ENCODE measurements at regions not wholly inside any gene's neighbourhood (a gene's known extent, or its start where the extent isn't known, plus 50 kb on each side); places are given as distances from the start of the nearest gene placed in this dataset.
"Not testable (repeated sequence)": the region's sequence is repeated elsewhere in the genome, so short reads cannot be mapped to it uniquely, and the experiment has no call there.

DNA sequence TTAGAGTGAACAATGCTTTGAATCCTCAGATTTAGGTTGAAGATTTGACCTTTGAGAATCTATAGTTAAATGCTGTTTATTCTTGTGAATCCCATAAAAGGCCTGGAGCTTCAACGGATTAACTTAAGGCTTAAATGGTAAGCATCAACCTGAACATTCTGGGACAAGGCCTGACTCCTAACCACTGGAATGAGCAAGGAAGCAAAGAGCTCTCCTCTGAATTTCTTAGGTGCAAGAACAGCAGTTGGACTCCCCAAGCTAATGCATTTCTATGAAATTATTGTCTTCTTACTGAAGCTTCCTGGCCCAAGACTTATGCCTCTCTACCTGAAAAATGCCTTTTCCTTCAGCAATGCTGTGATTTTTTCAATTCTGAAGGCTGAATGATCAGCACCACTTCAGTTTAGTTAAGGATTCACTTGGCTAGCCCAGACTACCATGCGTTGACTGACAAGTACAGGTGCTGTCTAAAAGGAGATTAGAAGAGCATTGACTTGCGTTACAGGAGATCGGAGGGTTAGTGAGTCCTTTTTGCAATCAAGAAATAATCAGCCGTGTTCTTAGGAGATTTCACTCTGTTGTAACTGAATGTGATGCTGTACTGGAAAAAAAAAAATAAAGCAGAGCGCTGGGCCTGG lies 178.5 kb downstream of the ZC3H11B start:
- intact Hi-C loops (cut with micrococcal nuclease): no loop called here

DNA sequence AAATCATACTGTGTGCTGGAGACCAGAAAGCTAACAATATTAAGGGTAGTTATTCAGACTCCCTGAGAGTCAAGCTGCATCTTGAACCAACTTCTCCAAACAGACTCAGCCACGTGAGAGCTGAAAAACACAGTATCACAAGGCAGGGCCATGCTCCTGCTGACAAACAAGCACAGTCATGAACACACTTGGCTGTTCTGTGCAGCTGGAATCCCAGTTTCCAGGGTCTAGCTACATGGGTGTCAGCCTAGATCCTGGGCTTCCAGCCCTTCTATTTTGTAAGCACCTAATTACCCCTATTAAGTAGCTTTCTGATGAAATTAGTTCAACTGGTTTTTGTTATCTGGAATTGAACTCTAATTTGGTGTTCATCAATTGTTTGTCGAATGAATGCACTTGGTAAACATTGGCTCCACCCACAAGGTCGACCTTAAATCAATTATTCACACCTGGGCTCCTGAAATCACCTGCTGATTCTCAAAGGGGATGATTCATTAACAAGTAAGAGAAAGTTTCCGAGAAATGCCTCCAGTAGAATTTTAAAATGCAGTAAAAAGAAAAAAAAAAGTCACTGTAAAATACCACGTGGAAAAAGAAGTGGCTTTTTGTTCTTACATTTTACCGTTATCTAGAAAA lies 179.3 kb downstream of the ZC3H11B start:
- intact Hi-C loops (cut with micrococcal nuclease): no loop called here

DNA sequence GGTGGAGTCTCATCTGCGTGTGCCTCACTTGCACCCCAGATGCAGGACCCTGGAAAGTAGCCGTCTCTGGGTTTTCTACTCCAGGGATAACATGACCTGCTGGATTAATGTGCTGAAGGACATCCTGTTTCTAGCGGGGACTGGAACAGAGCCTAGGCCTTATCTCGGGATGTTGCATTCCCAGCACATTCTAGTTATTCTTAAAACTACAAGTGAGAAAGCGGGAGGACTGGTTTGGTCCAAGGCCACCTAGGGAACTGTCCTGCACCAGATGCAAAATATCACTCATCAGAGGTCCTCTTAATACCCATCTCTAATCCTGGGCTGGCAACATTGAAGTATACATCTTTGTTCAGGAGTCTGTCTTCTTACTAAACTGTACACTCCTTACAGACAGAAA lies 179.9 kb downstream of the ZC3H11B start:
- intact Hi-C loops (cut with micrococcal nuclease): no loop called here

DNA sequence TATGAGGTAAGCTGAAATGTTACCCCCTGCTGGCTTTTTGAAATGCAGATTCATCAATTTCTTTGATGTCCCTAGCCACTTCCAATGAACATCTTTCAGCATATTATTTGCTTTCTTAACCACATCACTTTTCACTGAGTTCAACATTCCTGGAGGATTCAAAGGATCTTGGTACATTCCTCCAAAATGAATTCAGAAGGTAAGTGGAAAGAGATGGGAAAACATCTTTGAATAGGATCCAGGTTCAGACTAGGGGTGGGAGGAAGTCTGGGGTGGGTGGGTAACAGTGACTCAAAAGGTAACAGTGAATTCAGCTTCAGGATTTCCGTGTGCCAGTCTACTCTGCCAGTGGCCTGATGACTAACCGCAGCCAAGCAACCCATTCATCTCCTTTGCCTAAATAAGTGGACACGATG lies 180.7 kb downstream of the ZC3H11B start:
- intact Hi-C loops (cut with micrococcal nuclease): no loop called here

DNA sequence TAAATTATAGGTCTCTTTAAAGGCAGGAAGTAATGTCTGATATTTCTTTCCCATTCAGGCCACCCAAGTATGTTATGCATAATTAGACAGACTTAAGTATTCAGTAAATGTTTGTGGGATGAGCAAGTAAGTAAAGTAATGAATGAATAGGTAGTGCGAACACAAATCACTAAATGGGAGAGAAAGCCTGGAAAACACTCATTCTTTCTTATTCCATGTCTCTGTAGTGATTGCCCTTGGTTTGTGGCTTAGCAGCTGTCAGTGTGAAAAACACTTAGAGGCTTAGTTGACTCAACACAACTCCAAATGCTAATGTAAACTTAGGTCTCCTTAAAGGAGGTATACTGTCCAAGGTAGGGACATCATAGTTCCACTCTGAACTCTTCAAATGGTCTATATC lies 182.5 kb downstream of the ZC3H11B start:
- intact Hi-C loops (cut with micrococcal nuclease): no loop called here

DNA sequence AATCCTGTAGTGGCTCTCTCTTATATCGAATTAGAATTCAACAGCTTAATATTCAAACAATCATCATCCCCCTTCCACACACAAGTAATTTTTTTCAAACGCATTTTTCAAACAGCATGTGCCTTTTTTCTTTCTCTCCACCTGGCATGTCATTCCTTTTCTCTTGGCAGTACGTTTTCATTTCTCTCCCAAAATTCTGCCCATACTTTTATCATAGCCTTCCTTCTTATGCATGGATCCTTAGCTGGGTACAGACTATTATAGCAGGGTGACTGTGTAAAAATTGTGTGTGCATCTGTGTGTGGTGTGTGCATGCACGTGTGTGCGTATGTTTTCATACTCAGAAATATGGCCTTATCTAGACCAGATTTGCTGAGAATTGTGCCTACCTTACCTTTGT lies 184.3 kb downstream of the ZC3H11B start:
- intact Hi-C loops (cut with micrococcal nuclease): no loop called here

DNA sequence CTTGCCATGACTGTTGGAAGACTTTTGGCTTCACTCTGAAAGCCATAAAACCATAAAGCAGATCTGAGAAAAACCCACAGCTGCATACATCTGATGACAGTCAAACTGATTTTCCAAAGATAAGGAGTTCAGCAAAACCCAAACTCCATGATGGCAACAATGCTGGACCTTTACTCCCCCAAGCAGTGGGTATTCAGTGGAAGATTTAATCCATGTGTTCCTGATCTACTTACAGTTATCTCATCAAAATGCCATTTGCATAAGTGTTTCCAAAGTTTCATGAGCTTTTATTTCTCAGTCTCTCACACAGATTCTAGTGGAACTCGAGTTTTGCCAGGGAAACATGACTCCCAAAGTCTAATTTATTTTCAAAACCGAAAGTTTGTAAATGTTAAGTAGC lies 184.9 kb downstream of the ZC3H11B start:
- intact Hi-C loops (cut with micrococcal nuclease): no loop called here

DNA sequence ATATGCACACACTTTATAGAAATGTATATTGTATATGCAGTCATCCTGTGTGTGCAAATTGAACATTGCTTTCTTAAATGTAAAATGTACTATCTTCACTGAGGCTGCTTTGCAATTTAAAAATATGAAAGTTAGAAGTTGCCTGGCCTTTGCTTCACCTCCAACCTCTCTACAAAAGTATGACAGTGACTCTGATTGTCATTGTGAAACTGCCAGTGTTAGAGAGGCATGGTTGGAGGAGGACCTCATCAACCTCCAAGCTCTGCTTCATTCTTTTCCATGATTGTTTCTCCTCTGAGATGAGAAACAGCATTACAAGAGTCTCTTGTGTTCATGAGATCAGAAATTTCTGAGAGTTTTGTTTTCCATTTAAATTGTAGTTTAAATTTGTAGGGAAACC lies 185.5 kb downstream of the ZC3H11B start:
- intact Hi-C loops (cut with micrococcal nuclease): no loop called here

DNA sequence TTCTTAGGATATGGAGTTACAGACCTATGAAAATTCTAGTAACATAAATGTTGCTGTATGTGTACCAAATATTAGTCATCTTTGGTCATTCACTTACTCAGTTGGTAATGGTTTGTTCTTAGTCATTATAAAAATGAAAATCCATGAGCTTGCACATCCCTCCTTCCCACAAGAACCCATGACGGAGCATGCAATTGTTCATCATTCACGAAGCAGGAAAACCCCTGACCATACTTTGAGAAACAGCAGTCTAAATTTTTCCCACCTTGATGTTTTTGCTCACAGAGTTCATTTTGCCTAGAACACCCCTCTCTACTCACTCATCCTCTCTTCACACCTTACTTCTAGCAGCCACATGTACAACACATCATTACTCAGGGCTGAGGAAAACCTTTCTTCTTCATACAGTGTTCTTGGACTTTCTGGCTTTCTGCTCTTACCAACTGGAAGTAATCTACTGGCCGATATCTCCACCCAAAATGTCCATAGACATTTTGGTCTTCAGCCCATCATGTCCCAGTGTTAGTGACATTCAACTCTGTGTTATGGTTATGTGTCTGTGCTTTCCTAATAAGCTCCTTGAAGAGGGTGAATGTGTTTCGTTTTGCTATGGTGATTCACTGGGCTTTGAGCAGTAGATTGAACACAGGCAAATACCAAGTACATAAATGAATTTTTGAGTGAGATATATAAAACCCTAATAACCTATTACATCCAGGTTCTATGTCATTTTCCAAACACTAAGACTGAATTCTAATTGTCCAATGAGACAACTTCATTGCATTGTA lies 189.9 kb downstream of the ZC3H11B start:
- intact Hi-C loops (cut with micrococcal nuclease): no loop called here

DNA sequence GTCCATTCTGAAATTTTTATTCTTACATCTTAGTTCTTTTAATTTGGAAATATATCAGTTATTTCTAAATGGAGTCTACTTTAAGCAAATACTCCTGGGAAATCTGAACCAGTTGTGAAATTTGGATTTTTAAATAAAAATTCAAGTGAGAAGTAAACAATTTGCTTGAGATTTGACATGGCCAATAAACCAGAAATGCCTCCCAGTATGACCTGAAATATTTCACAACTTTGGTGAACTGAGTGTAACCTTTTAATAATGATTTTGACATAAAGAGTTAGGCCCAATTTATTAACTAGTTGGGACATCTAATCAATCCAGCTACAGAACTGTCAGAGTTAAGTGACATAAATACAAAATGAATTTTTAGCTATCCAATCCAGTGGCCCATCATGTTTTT lies 192.0 kb downstream of the ZC3H11B start:
- intact Hi-C loops (cut with micrococcal nuclease): no loop called here

DNA sequence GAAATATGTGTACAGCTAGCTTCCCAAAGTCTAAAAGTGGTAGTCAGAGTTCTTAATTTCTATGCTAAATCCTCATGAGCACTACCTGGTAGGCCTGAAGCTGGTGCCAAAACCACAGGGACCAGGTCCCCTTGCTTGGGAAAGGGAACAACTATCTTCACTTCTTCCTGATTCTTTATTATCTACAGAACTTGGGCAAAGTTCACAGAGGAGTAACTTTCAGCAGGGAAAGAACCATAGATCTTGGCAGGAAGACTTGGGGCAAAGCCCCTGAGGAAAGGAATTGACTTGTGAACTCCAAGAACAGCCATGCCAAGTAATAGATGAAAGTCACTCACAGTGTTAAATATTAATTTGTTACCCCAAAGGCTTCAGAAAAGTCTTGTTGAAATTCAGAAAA lies 193.0 kb downstream of the ZC3H11B start:
- intact Hi-C loops (cut with micrococcal nuclease): no loop called here

DNA sequence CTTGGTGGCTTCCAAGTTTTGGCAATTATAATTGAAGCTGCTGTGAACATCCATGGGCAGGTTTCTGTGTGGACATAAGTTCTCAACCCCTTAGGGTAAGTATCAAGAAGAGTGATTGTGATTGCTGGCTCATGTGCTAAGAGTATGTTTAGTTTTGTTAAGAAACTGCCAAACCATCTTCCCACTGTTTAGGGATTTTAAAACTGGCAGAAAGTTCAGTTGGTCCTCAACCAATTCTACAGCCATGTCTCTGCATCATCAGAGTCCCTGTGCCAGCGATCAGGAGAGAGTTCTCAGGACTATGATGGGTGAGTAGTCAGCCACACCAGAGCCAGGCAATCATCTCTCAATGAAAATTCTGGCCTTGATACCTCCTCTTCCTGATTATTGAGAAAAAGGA lies 193.8 kb downstream of the ZC3H11B start:
- intact Hi-C loops (cut with micrococcal nuclease): no loop called here

DNA sequence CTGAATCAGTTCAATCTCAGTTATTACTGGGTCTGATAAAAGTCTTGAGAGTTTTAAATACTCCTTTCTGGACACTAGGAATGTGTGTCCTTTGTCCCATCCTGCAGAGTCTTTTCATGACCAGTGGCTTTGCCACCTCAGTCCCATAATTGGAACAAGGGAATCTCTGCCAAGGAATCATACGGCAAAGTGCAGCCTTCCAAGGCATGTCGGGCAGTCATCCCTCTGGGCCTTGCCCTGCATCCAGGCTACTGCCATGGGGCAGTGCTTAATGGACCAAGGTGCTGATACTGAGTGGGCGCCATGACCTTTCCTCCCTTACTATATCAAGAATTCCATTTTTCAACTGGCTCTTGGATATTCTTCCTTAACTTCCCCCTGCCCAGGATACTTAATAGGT lies 195.3 kb downstream of the ZC3H11B start:
- intact Hi-C loops (cut with micrococcal nuclease): loop anchor here (2.0 kb wide), 1 partner anchor 395 kb away; no protein-coding TSS in a partner anchor

DNA sequence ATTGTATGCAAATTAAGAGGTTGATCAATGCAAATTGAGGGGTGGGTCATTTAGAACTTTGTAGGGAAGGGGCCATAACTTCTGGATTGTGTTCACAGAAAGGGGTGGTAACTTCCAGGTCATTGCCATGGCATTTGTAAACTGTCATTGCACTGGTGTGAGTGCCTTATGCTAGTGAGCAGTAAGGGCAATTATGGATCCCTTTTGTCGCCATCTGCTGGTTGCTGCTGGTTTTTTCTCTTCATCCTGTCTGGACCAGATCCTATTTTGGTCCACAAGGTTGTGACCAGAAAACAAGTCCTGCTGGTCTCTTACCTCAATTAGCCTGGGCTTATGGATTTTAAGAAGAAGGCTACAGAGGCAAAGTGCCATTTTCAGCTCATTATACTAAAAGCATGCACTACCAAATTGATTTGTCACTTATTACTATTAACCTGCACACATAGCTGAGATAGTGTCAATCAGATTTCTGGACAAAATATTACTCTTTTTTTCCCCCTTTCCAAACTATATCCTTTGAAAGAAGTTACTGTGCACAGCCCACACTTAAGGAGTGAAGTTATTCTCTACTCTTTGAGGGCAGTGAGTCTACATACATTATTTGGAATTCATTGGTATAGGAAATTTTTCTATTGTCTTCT lies 196.2 kb downstream of the ZC3H11B start:
- intact Hi-C loops (cut with micrococcal nuclease): loop anchor here (1.0 to 2.0 kb wide), 3 partner anchors 212 to 1086 kb away; no protein-coding TSS in a partner anchor

DNA sequence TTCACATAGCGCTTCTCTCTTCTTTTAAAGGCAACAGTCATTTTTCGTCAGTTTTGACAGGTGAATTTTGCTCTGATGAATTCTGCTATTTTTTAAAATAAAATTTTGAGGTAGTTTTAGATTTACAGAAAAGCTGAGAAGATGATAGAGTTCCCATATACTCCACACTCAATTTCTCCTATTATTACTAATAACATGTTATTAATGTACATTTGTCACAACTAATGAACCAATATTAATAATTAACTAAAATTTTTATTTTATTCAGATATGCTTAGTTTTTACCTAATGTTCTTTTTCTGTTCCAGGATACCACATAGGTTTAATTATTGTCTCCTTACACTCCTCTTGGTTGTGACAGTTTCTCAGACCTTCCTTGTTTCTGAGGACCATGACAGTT lies 197.0 kb downstream of the ZC3H11B start:
- intact Hi-C loops (cut with micrococcal nuclease): loop anchor here (1.0 to 2.0 kb wide), 3 partner anchors 212 to 1086 kb away; no protein-coding TSS in a partner anchor

DNA sequence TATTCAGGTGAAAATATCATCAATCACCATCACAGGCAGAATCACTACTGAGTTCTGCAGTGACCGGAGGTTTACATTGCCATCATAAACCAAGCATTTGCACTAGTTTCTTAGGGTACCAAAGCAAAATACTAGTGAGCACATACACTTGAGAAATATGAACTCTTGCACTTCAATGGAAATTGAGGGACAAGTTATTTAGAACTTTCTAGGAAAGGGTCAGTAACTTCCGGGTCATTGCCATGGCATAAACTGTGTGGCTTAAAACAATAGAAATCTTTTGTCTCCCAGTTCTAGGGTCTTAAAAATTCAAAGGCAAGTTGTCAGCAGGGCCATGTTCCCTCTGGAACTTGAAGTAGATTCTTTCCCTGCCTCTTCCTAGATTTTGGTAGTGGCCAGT lies 197.5 kb downstream of the ZC3H11B start:
- intact Hi-C loops (cut with micrococcal nuclease): no loop called here

DNA sequence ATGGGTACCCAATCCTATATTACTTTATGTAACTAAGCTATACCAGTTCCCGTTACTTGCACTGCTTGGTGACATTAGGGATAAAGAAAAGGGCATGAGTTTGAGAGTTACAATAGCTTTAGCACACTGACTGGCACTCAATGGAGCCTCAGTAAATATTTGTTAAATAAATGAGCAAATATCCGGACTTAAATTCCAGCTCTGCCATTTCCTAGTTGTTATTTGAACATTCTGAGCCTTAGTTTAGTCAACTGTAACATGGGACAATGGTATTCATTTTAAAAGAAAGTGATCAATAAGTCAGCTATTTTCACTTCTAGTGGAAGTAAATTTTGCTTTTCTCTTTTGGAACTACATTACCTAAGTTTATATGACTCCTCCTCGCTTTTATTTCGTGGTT lies 198.7 kb downstream of the ZC3H11B start:
- intact Hi-C loops (cut with micrococcal nuclease): no loop called here

DNA sequence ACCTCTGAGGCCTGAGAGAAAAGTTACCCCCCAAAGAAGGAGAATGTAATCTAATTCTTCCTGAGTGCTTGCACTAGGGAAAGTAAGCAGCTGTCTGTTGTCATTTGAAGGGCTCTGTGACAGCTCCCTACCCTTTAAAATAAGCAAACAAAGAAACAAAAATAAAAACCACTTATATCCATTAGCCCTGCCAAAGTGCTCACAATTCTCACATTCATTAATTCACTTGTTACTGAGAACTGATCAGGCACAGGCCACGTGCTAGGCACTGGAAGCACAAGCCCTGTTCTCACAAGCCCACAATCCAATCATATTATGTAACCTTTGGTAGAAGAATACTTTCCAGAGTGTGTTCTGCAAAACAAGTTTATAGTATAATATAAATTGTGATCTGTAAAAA lies 199.4 kb downstream of the ZC3H11B start:
- intact Hi-C loops (cut with micrococcal nuclease): no loop called here

DNA sequence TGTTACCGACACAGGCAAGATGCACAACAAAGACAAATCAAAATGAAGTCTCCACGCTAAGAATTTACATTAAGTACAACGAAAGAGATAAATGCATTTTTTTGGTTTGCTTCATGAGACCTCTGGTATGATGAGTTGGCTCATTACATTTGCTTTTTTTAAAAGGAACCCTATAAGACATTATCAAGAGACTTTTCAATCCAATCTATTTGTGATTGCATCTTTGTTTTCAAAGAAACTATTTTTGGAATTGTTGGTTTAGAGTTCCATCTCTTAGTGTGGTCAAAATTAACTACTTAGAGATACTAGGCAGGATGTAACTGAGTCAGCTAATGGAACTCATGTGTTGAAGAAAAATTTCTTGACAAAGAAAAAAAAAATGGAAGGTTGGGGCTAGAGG lies 200.1 kb downstream of the ZC3H11B start:
- intact Hi-C loops (cut with micrococcal nuclease): no loop called here

DNA sequence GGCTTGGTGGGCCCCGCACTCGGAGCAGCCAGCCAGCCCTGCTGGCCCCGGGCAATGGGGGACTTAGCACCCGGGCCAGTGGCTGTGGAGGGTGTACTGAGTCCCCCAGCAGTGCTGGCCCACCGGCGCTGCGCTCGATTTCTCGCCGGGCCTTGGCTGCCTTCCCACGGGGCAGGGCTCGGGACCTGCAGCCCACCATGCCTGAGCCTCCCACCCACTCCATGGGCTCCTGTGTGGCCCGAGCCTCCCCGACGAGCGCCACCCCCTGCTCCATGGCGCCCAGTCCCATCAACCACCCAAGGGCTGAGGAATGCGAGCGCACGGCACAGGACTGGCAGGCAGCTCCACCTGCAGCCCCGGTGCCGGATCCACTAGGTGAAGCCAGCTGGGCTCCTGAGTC lies 202.2 kb downstream of the ZC3H11B start:
- intact Hi-C loops (cut with micrococcal nuclease): not testable (repeated sequence)

DNA sequence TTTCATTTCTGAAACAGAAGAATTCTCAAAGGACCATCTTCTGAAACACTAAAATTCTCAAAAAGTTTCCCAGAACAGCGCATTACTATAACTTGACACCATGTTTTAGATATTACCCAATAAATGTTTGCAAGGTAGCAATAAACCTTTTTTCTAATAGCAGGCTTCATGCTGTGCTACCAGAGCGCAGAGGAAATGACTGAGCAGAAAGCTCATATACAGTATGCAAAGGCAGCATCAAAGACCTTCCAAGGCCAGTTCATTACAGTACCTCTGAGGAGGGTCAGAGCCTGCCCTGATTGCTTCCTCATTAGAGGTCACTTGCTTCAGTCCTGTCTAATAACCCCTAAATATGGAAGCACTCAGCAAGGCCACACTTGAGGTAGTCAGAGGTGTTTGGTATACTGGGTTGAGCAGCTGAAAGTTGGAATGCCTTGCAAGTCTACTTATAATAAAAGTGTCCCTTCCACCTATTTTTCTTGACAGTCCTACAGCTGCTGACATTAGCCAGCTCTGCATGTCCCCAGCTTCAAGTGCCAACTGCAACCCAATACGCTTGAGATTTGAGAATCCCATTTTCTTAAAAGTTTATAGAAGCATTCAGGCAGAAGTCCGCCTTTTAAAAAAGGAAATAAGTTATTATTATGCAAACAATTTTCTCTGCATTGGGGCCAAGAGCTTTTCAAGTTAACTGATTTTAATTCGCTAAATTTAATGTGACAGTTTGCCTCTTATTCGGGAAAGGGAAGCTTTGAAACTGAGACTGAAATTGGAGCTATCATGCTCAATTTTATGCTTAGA lies 207.2 kb downstream of the ZC3H11B start:
- intact Hi-C loops (cut with micrococcal nuclease): no loop called here

All from T-helper 1 cell treated with Interleukin-12 subunit alpha and Interleukin-12 subunit beta and Interleukin-4 antibody, amounts not matched to agents 30 ng/mL and 1 ng/mL, for 36 hours (primary cell).